AG04449 (cell line): ENCODE measurements at regions not wholly inside any gene's neighbourhood (a gene's known extent, or its start where the extent isn't known, plus 50 kb on each side); places are given as distances from the start of the nearest gene placed in this dataset.
"Not testable (repeated sequence)": the region's sequence is repeated elsewhere in the genome, so short reads cannot be mapped to it uniquely, and the experiment has no call there.

Experiments
- CTCF ChIA-PET: fragments of 350-600 bp; formaldehyde crosslinking; extraction: SDS; loops from one replicate; lab custom pipeline; 2021; ENCODE audit warnings: antibody characterized with exemption; lab: Yijun Ruan, JAX
- POLR2A ChIA-PET: fragments of 400-600, 350-600 bp; formaldehyde crosslinking; extraction: SDS; loops from one replicate; lab custom pipeline; 2020; ENCODE audit warnings: antibody characterized with exemption, inconsistent platforms; lab: Yijun Ruan, JAX
- DNase-seq: peaks from one replicate; pipeline ENCODE4 v3.0.0-alpha.2; 2010; ENCODE audit warnings: low read depth, low spot score
- H3K4me3 ChIP-seq: 2 replicates; pipeline ENCODE4 v1.5.1; 2011; ENCODE audit warnings: low read depth, mild to moderate bottlenecking, control low read depth, low read length
- CTCF ChIP-seq: IDR thresholded peaks from one replicate; pipeline ENCODE4 v1.5.1; 2011; ENCODE audit warnings: mild to moderate bottlenecking, moderate library complexity, low read length, control low read depth, inconsistent platforms; ENCODE audit not compliant: insufficient read depth; ENCODE audit errors: missing control alignments

GRCh38 chr12:32010631-32011336 lies 51.6 kb downstream of the RESF1 start:
- DNase-seq = no peak
- ChIA-PET POLR2A (no interaction called here), CTCF (no interaction called here)
- no peak for TF ChIP-seq CTCF
- H3K4me3 ChIP-seq = no peak overlapping the region

- POLR2A ChIA-PET = no interaction called here
- TF ChIP-seq CTCF = no peak
- H3K4me3 ChIP-seq = no peak overlapping the region
Observed at GRCh38 chr12:32012249-32012785, 53.1 kb downstream of the RESF1 start.

GRCh38 chr12:32015036-32015435 lies 55.8 kb downstream of the RESF1 start:
- CTCF ChIA-PET = no interaction called here
- DNase-seq = no peak
- POLR2A ChIA-PET = no interaction called here
- no peak for TF ChIP-seq CTCF
- no peak overlapping the region for H3K4me3 ChIP-seq

More at GRCh38 chr12:32012249-32012785, 53.1 kb downstream of the RESF1 start:
- CTCF ChIA-PET = no interaction called here
- no peak for DNase-seq

GRCh38 chr12:32016680-32017482 lies 57.7 kb downstream of the RESF1 start:
- no peak for TF ChIP-seq CTCF
- no peak overlapping the region for H3K4me3 ChIP-seq
- POLR2A ChIA-PET = no interaction called here
- CTCF ChIA-PET = no interaction called here
- no peak for DNase-seq

GRCh38 chr12:32021346-32021773 lies 62.1 kb downstream of the RESF1 start:
- ChIA-PET POLR2A (no interaction called here), CTCF (no interaction called here)
- no peak overlapping the region for H3K4me3 ChIP-seq
- TF ChIP-seq CTCF = no peak
- DNase-seq = no peak

GRCh38 chr12:32022387-32022786 lies 63.2 kb downstream of the RESF1 start:
- CTCF ChIA-PET = interaction anchor here (0.7 kb wide), 1 partner anchor 38 kb away, joined by 3 read pairs; no protein-coding TSS in a partner anchor
- H3K4me3 ChIP-seq, DNase-seq, POLR2A ChIA-PET: not testable (repeated sequence)

GRCh38 chr12:32023861-32024260 lies 64.6 kb downstream of the RESF1 start:
- POLR2A ChIA-PET, CTCF ChIA-PET, H3K4me3 ChIP-seq, DNase-seq: not testable (repeated sequence)
